Activated CD4-positive, alpha-beta memory T cell treated with anti-CD3 and anti-CD28 coated beads, Interleukin-2, amount 10 ng/mL, durations not matched to agents 7 days and 5 days (primary cell): ENCODE measurements at regions not wholly inside any gene's neighbourhood (a gene's known extent, or its start where the extent isn't known, plus 50 kb on each side); places are given as distances from the start of the nearest gene placed in this dataset.
"Not testable (repeated sequence)": the region's sequence is repeated elsewhere in the genome, so short reads cannot be mapped to it uniquely, and the experiment has no call there.

Source experiments
- CTCF ChIA-PET: fragments of 350-600 bp; sonication (Branson Sonifier 250); formaldehyde crosslinking; loops from one replicate; lab custom pipeline; 2021; ENCODE audit warnings: antibody characterized with exemption, inconsistent platforms; lab: Charles Lee
- POLR2A ChIA-PET: fragments of 350-600 bp; sonication (Branson Sonifier 250); formaldehyde crosslinking; loops from one replicate; lab custom pipeline; 2021; ENCODE audit warnings: antibody characterized with exemption; lab: Charles Lee
- DNase-seq: peaks from one replicate; pipeline ENCODE4 v3.0.0-alpha.2; 2020
- H3K27ac Mint-ChIP-seq: one replicate; pipeline ENCODE4 v1.8.0; 2021; ENCODE audit warnings: mild to moderate bottlenecking, mixed read lengths
- H3K27me3 Mint-ChIP-seq: one replicate; pipeline ENCODE4 v1.8.0; 2021; ENCODE audit warnings: mixed read lengths
- H3K36me3 Mint-ChIP-seq: one replicate; pipeline ENCODE4 v1.8.0; 2021; ENCODE audit warnings: low read depth, mixed read lengths
- H3K4me1 Mint-ChIP-seq: one replicate; pipeline ENCODE4 v1.8.0; 2021; ENCODE audit warnings: mixed read lengths
- H3K4me3 Mint-ChIP-seq: one replicate; pipeline ENCODE4 v1.8.0; 2021; ENCODE audit warnings: mild to moderate bottlenecking, mixed read lengths
- H3K9me3 Mint-ChIP-seq: one replicate; pipeline ENCODE4 v1.8.0; 2021; ENCODE audit warnings: mixed read lengths

- H3K4me3 Mint-ChIP-seq, H3K9me3 Mint-ChIP-seq, H3K4me1 Mint-ChIP-seq, CTCF ChIA-PET, H3K27me3 Mint-ChIP-seq, POLR2A ChIA-PET, H3K36me3 Mint-ChIP-seq, H3K27ac Mint-ChIP-seq, DNase-seq: not testable (repeated sequence)
These were observed 77.8 kb downstream of the LIMS4 start for GRCh38 chr2:110394769-110395168.

- H3K4me3 Mint-ChIP-seq, H3K27me3 Mint-ChIP-seq, CTCF ChIA-PET, POLR2A ChIA-PET, H3K4me1 Mint-ChIP-seq, H3K36me3 Mint-ChIP-seq, H3K9me3 Mint-ChIP-seq, H3K27ac Mint-ChIP-seq, DNase-seq: not testable (repeated sequence)
These were observed 80.2 kb downstream of the LIMS4 start for GRCh38 chr2:110392366-110392765.

- H3K27me3 Mint-ChIP-seq, H3K36me3 Mint-ChIP-seq, H3K4me3 Mint-ChIP-seq, POLR2A ChIA-PET, H3K4me1 Mint-ChIP-seq, H3K27ac Mint-ChIP-seq, DNase-seq, CTCF ChIA-PET, H3K9me3 Mint-ChIP-seq: not testable (repeated sequence)
These were observed 81.6 kb downstream of the LIMS4 start for GRCh38 chr2:110391035-110391418.

GRCh38 chr2:110390351-110391034 is 82.1 kb downstream of the LIMS4 start:
- H3K4me1 Mint-ChIP-seq, H3K27ac Mint-ChIP-seq, DNase-seq, H3K27me3 Mint-ChIP-seq, POLR2A ChIA-PET, H3K9me3 Mint-ChIP-seq, CTCF ChIA-PET, H3K36me3 Mint-ChIP-seq, H3K4me3 Mint-ChIP-seq: not testable (repeated sequence)

- H3K27me3 Mint-ChIP-seq, H3K9me3 Mint-ChIP-seq, DNase-seq, H3K4me3 Mint-ChIP-seq, POLR2A ChIA-PET, CTCF ChIA-PET, H3K27ac Mint-ChIP-seq, H3K4me1 Mint-ChIP-seq, H3K36me3 Mint-ChIP-seq: not testable (repeated sequence)
These were observed 85.6 kb downstream of the LIMS4 start for GRCh38 chr2:110387044-110387443.

- H3K4me3 Mint-ChIP-seq, H3K9me3 Mint-ChIP-seq, H3K4me1 Mint-ChIP-seq, H3K36me3 Mint-ChIP-seq, CTCF ChIA-PET, H3K27ac Mint-ChIP-seq, POLR2A ChIA-PET, H3K27me3 Mint-ChIP-seq, DNase-seq: not testable (repeated sequence)
These were observed 86.1 kb downstream of the LIMS4 start for GRCh38 chr2:110386546-110386945.

GRCh38 chr2:110384736-110385119 is 87.9 kb downstream of the LIMS4 start:
- H3K4me3 Mint-ChIP-seq, POLR2A ChIA-PET, H3K9me3 Mint-ChIP-seq, H3K27ac Mint-ChIP-seq, DNase-seq, H3K27me3 Mint-ChIP-seq, H3K36me3 Mint-ChIP-seq, H3K4me1 Mint-ChIP-seq, CTCF ChIA-PET: not testable (repeated sequence)

- POLR2A ChIA-PET, H3K27me3 Mint-ChIP-seq, H3K4me3 Mint-ChIP-seq: not testable (repeated sequence)
These were observed 88.4 kb downstream of the LIMS4 start for GRCh38 chr2:110384109-110384735.

GRCh38 chr2:110383163-110384048 is 89.2 kb downstream of the LIMS4 start:
- H3K27me3 Mint-ChIP-seq, H3K4me1 Mint-ChIP-seq, DNase-seq, POLR2A ChIA-PET, H3K4me3 Mint-ChIP-seq, CTCF ChIA-PET, H3K9me3 Mint-ChIP-seq, H3K27ac Mint-ChIP-seq, H3K36me3 Mint-ChIP-seq: not testable (repeated sequence)

More at GRCh38 chr2:110384109-110384735, 88.4 kb downstream of the LIMS4 start:
- DNase-seq, H3K4me1 Mint-ChIP-seq, H3K9me3 Mint-ChIP-seq, H3K36me3 Mint-ChIP-seq, H3K27ac Mint-ChIP-seq, CTCF ChIA-PET: not testable (repeated sequence)

- H3K4me3 Mint-ChIP-seq, H3K36me3 Mint-ChIP-seq, H3K4me1 Mint-ChIP-seq, H3K27ac Mint-ChIP-seq, POLR2A ChIA-PET, H3K9me3 Mint-ChIP-seq, CTCF ChIA-PET, H3K27me3 Mint-ChIP-seq: not testable (repeated sequence)
- DNase-seq = peak; percentile 9
These were observed 99.1 kb downstream of the LIMS4 start for GRCh38 chr2:110373519-110373918.

- CTCF ChIA-PET, H3K27ac Mint-ChIP-seq, H3K27me3 Mint-ChIP-seq, DNase-seq, POLR2A ChIA-PET, H3K4me1 Mint-ChIP-seq, H3K4me3 Mint-ChIP-seq, H3K36me3 Mint-ChIP-seq, H3K9me3 Mint-ChIP-seq: not testable (repeated sequence)
These were observed 101.0 kb downstream of the LIMS4 start for GRCh38 chr2:110371633-110372032.

GRCh38 chr2:110357616-110358015 is 115.0 kb downstream of the LIMS4 start:
- H3K27ac Mint-ChIP-seq, H3K4me3 Mint-ChIP-seq, H3K9me3 Mint-ChIP-seq, H3K27me3 Mint-ChIP-seq, DNase-seq, POLR2A ChIA-PET, CTCF ChIA-PET, H3K36me3 Mint-ChIP-seq, H3K4me1 Mint-ChIP-seq: not testable (repeated sequence)

GRCh38 chr2:110354294-110355018 is 118.2 kb downstream of the LIMS4 start:
- POLR2A ChIA-PET, H3K4me1 Mint-ChIP-seq, H3K36me3 Mint-ChIP-seq, H3K9me3 Mint-ChIP-seq, H3K27ac Mint-ChIP-seq, H3K27me3 Mint-ChIP-seq, DNase-seq, CTCF ChIA-PET, H3K4me3 Mint-ChIP-seq: not testable (repeated sequence)
